ENCODE measurements at regions not wholly inside any gene's neighbourhood (a gene's known extent, or its start where the extent isn't known, plus 50 kb on each side); places are given as distances from the start of the nearest gene placed in this dataset.
A peak's percentile ranks its signal among the peaks of the same experiment; 100 is the strongest.
"Not testable (repeated sequence)": the region's sequence is repeated elsewhere in the genome, so short reads cannot be mapped to it uniquely, and the experiment has no call there.

DNA sequence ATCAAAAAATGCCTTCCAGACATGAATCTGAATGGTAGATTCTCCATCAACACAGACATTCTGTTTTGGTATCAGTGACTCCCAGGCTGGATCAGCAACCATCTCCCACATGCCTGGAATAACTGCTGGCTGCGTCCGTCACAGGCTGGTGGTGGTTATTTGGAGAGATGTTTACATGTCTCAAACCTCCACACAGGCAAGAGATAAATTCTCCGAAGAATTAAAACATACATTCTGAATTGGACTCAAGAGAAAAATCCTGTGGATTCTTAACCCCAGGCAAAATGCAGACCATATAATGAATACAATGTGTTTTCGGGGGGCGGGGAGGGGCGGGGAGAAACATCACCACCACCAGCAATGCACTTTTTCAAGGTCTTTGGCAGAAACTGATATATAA, 108.2 kb downstream of the THBS2 start:
- DNase-seq (ENCODE audit: low read depth) = no peak

DNA sequence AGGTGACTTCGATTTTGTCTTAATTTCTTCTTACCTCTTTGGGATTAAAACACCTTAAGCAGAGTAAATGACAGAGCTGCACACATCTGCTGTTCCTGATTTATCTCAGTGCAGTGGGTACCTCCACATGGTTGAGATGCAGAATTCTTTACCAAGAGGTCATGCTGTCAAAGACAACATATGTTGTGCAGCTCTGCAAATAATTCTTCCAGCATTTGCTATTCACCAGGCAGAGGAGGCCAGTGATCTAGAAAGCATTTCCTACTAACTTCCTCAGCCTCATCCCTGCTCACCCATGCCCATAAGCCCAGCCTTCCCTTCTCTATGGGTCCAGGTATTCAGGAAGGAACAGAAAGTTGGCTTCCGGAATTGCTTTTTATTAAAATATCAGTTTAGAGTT, 109.3 kb downstream of the THBS2 start:
- DNase-seq (ENCODE audit: low read depth) = no peak

DNA sequence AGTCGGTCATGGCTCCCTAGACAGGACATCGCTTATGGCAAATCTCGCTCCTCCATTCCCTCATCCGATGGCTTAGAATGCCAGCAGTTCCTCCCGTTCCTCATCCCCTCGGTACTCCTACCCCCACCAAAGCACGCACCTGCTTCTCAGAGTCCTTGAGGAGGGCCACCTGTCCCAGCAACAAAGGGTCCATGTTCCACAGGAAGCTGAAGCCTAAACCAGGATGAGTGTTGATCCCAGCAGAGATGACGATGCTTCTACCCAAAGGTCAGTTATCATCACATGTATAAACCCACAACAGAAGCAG, 111.2 kb downstream of the THBS2 start:
- DNase-seq (ENCODE audit: low read depth) = no peak

DNA sequence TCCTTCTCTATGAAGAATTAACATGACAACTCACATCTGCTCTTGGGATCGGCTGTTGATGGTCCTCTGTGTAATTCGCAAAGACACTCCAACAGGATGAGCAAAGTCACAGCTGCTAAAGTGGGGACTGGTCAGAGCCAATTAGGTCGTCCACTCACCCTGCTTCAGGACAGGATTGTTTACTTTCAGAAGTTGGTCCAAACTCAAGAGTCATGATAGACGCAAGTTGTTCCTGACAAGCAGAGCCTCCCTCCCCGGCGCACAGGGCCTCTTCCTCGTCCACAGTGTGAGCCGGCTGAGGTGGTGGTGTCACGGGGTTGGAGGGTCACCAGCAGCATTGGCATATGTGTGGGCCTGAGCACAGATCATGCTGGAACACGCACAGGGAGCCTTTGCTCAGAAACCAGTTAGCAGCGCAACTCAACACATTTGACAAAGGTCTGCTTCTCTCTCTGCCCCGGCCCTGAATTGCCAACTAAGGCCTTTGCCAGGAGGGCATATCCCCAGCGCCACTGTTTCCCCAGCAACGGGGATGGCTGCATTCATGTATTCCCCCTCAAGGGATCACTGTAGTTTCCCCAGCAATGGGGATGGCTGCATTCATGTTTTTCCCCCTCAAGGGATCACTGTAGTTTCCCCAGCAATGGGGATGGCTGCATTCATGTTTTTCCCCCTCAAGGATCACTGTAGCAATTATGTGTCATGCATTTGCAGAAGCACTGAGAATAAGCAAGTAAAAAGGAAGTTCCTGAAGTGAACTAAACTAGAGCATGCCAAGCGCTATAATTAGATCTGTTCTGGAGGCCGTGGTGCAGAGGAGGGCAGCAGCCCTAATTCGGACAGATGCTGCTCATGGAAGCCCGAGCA, 111.7 kb downstream of the THBS2 start:
- peak; percentile 37 for DNase-seq (ENCODE audit: low read depth)

DNA sequence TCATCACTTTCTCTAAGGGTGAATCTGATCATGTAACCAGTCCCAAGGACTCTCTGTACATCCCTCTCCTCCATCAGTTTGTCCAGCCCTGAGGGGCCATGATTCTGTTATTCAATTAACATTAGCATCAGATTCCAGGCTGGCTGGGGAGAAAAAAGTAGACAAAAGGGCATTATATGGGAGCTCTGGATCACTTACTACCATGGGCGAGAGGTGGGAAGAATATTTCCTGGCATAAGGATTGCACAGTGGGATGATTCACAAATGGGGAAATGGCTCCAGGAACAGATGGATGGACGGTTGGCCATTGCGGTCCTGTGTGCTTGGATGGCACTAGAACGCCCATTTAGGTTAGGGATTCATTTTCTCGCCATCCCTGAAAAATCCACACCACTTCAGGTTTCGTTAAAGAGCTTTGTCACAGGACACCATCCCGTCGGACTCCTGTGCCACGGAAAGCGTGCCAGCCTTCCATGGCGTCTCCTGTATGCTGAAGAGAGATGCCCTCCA, 112.6 kb downstream of the THBS2 start:
- no peak for DNase-seq (ENCODE audit: low read depth)

DNA sequence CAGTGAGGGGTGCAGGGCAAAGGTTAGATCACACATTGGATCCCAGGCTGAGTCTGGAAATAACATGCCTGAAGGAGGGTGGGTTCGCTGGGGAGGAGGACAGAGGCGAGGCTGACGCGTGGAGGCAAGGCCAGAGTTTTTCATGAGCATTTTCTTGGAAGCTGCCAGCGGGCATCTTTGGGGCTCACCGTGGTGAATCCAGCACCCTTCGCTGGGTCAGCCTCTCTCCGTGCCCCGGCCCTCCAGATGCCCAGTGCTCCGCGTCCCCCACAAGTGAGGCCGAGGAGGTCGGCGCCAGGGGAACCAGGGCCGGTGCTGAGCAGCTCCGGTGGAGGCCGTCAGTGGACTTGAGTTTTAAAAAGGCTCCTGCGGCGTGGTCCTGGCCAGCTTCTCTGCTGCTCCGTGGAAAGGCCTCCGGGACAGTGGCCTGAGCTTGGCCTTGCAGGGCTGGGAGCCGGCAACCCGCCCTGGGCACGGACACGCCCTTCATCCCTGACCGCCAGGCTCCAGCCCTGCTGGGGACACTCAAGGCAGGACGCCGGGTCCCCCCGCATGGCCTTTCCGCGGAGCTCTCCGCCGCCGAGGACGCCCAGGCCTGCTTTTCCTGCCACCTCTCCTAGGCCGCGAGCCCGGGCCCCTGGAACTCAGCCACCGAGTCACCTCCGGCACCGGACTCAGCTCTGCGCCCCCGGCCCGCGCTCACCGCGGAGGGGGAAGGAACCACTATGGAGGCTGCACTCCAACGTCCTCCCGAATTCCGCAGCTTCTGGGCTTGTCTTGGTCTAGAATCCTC, 114.3 kb downstream of the THBS2 start:
- no peak for DNase-seq (ENCODE audit: low read depth)

DNA sequence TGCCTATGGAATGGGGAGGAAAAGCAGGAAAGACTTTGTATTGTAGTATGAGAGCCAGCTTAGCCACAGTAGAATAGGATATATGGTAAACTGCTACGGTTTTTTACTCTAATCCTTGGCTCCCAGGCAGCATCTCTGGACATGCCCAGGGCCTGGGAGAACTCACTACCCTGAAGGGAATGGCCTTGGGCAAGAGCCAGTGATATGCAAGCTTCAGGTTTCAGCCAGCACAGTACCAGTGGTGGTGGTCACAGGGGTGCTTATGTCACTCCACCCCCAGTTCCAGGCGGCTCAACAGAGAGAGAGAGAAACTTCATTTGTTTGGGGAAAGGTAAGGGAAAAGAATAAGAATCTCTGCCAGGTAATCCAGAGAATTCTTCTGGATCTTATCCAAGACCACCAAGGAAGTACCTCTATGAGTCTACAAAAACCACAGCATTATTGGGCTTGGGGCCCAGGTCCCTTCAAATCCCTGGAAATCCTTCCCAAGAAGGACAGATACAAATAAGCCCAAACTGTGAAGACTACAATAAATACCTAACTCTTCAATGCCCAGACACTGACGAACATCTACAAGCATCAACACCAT, 121.2 kb downstream of the THBS2 start:
- no peak for DNase-seq (ENCODE audit: low read depth)

DNA sequence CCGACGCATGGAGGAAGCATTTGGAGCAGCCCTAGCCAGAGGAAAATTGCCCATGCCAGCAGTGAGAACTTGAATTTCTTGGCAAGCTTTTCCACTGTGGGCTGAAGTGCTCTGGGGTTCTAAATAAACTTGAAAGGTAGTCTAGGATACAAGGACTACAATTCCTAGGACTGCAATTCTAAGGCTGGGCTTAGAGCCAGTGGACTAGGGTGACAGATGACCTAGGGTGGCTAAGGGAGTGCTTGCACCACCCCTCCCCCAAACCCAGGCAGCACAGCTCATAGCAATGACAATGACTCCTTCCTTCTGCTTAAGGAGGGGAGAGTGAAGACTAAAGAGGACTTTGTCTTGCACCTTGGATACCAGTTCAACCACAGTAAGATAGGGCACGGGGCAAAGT, 122.3 kb downstream of the THBS2 start:
- no peak for DNase-seq (ENCODE audit: low read depth)

DNA sequence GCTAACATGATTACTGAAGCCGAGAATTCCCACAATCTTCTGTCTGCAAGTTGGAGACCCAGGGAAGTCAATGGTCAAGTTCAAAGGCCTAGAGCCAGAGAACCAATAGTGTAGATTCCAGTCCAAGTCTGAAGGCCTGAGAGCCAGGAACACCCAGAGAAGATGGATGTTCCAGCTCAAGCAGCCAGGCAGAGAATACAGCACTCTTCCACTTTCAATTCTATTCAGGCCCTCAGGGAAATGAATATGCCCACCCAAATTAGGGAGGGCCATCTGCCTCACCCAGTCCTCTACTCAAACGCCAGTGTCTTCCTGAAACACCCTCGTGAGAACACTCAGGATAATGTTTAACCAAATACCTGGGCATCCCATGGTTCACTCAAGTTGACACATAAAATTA, 123.5 kb downstream of the THBS2 start:
- DNase-seq (ENCODE audit: low read depth) = no peak

DNA sequence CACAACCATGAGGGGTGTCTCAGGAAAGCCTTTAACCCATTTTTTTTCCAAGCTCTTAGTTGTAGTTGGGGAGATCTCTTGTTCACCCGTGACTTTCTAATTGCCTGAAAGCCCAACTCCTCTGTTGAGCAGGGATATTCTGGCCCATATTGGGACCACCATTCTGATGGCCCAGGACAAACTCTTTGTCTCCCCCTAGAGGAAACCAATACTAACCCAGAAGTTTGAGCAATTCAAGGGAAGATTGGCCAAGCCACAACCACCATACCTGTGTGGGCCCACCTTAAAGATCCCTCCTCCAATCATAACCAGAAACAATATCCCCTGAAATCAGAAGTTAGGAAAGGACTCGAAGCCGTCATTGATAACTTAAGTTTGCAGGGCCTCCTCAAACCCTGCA, 132.6 kb downstream of the THBS2 start:
- DNase-seq (ENCODE audit: low read depth) = no peak

DNA sequence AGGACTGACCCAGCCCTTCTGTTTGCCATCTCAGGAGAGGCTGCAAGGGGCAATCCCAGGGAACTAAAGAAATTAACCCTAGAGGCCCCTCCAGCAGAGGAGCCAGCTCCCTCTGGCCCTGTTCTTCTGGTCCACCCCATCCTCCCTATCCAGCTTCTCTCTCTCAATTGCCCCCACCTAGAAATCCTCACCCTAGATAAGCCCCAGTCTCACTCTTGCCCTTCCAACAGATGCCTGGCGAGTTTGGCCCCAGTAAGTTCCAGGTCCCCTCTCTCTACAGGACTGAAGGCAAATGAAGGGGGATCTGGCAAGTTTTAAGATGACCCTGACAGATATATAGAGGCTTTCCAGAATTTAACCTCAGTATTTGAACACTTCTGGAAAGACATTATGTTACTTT, 134.0 kb downstream of the THBS2 start:
- DNase-seq (ENCODE audit: low read depth) = no peak

DNA sequence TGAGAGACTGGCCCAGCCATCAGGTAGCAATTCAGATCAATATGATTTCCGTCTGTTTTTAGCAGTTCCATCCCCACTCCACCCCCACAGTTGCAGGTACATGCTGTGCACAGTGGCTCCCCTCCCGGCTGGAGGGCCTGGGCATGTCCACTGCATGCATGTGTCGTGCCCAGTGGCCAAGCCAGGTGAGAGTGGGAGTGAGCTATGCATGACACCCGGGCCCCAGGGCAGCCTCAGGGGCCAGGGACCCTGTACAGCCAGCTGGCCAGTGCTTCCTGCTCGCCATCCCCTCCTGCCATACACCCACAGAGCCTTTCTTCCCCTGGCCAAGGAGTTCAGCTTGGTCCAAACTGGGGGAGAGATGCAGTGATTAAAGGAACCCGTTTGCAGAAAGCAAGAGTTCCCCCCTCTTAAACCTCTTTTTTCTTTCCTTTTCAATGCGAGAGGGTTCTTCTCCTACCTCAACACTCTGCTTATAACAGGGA, 135.3 kb downstream of the THBS2 start:
- DNase-seq (ENCODE audit: low read depth) = no peak

DNA sequence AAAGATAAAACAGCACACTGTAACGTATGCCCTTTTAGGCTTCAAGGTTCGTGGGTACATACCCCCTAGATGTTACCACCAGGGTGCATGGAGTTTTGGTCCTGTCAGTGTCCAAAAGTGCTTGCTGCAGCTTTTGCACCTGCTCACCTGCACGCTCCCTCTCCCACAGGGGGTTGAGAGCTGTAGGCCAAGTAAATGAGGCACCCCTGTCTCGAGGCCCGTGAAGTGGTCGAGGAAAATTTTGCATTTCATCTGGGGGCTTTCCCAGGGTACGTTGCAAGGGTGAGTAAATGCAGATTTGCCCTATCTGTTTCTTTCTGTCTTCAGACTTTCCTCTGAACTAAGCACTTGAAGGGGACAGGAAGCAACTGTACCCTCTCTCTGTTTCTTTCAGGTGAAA, 136.0 kb downstream of the THBS2 start:
- no peak for DNase-seq (ENCODE audit: low read depth)

DNA sequence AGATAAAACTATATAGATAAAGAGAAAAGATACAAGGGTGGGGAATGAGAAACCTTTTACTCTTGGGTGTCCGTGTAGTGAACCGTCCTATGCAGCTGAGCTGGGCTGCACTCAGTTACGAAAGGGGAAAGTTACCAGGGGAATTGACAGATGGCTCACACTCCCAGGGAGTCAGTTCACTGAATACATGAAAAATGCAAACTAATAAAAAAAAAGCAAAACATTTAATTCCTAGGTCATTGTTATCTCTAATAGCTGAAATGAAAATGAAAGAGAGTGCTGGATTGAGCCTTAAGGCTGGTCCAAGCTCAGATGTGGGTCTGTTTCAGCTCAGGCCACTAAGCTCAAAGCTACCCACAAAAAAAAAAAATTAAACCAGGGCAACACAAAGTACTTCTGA, 138.0 kb downstream of the THBS2 start:
- DNase-seq (ENCODE audit: low read depth) = no peak

DNA sequence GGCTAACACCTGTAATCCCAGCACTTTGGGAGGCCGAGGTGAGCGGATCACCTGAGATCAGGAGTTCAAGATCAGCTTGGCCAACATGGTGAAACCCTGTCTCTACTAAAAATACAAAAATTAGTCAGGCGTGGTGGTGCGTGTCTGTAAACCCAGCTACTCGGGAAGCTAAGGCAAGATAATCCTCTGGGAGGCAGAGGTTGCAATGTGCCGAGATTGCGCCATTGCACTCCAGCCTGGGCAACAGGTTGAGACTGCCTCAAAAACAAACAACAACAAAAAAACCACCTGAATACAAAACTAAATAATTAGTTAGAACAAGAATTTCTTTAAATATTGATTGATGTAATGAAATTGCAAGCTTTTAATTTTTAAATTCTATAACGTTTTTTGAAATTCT, 139.0 kb downstream of the THBS2 start:
- not testable (repeated sequence) for DNase-seq (ENCODE audit: low read depth)

DNA sequence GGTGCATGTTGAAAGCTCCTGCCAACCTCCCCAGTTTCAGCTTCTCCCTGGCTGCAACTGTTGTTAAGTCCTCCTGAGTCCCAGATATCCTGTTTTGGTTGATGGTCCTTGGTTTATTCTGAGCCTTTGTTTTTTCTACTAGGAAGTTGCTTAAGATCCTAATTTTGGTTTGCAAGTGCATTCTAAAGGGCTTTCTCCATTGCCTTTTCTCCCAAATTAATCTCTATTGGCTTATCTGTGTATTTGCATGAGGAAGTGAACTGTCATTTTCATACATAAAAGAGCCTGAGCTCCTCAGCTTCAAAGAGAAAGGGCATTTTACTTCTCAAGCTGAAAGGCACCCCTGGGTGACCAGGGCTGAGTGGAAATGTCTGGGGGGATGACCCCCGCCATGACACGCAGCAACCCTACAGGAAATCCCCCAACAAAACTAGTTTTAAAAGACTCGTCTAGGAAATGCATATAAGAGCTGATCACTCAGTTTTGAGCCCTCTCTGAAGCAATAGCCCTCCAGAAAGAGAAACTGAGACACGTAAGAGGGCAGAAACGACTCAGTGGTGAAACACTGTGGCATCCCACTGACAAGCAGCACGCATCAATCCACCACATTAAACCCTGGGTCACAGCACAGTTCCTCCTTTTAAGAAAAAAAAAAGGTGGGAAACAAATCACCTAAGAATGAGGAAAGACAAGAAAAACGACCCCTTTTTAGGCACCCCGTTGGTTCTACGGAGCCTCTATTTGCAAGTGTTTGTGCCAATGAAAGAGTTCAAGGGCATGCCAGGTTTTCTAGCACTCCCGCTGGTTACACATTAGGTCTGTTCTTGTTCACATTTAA, 140.9 kb downstream of the THBS2 start:
- DNase-seq (ENCODE audit: low read depth) = no peak

DNA sequence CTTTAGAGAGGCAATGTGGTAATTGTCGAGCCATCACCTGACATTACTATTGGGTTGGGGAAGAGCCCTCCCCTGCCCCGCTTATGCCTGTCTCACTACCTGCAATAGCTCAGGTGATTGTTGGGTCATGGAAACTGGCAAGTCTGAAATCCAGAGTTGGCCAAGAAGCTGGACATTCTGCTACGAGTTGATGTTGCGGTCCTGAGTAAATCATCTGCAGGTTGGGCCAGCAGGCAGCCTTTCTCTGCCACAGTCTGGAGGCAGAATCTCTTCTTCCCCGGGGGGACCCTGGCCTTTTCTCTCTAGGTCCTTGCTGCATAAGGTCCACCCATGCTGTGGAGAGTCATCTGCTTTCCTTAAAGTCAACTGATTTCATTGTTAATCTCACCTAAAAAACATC, 142.4 kb downstream of the THBS2 start:
- no peak for DNase-seq (ENCODE audit: low read depth)

DNA sequence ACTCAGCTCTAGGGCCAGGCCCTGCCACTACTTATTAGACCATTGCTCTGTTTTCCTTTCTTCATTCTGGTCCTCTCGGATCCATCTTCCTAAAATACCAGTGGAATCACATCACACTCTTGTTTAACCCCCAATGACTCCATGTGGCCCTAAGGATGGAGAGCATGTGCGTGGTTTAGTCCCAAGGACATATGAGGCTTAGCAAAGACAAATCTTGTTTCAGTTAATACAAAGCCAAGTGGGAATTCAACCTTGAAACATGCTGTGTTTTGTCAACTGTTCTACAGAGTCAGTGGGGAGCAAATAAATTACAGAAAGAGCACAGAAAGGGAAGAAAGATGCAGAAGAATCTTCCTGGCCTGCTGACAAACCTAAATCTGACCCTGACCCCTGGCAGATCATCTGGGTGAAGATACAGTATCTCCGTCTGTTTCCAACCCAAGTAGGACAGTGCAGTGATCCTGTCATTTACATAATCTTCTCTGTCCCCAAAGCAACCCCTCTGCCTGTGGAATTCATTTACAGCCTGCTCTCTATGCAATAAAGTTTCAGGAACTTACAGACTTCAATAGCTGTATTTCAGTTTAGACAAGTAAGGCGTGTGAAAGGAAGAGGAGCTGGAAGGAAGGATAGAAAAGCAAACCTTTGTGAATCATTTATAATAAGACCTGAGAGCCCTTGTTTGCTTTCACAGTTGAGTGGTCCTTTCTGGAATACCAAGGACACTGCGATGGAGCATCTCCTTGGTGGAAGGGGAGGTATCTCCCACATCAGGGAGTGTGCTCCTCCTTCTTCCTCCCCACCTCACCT, 144.0 kb downstream of the THBS2 start:
- DNase-seq (ENCODE audit: low read depth) = no peak

DNA sequence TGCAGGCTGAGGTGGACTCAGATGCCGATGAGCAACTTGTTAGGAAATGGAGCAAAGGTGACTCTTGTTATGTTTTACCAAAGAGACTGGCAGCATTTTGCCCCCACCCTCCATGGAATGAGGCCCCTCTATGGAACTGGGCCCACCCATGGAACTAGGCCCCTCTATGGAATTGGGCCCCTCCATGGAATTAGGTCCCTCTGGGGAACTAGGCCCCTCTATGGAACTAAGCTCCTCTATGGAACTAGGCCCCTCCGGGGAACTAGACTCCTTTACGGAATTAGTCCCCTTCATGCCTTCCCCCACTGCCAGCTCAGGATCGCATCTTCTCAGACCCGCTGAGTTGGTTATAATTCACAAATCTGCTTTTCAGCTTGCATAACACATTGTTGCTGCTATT, 144.9 kb downstream of the THBS2 start:
- DNase-seq (ENCODE audit: low read depth) = no peak

DNA sequence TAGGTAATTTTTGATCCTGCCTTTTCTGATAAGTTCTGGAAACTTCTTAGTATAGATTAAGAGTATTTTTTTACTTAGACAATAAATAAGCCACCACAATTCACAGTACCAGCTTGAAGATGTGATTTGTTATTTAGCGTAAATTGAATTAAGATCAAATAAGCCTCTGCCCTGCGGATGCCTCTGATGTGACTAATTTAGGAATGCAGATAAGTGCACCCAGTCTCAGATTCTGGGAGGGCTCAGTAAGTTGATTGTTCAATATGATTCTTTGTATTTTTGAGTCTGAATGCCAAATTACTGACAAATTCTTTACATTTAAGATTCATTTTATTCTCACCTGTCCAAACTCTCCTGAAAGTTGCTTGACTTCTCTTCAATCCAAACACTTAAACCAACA, 147.5 kb downstream of the THBS2 start:
- DNase-seq (ENCODE audit: low read depth) = peak; percentile 60

DNA sequence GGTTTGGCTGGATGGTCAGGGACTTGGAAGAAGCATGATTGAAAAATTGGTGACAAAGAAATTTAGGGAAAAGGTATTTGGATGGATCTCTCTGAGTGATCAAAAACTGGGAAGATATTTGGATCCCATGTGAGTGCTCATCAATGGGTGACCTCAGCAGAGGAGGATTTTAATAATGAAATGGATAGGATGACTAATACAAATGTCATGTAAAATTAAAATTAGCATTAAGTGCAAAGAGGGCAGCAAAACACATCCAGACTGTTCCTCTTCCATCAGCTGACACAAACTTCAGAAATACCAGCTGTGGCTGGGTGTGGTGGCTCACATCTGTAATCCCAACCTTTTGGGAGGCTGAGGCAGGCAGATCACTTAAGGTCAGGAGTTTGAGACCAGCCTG, 151.7 kb downstream of the THBS2 start:
- DNase-seq (ENCODE audit: low read depth) = peak; percentile 75

Measured in LHCN-M2 (cell line).